HG02840 (cell line): ENCODE measurements at regions not wholly inside any gene's neighbourhood (a gene's known extent, or its start where the extent isn't known, plus 50 kb on each side); places are given as distances from the start of the nearest gene placed in this dataset.
"Not testable (repeated sequence)": the region's sequence is repeated elsewhere in the genome, so short reads cannot be mapped to it uniquely, and the experiment has no call there.

ENCODE experiments used
- ATAC-seq: cut with Tn5 transposase; IDR thresholded peaks from one replicate; pipeline ENCODE4 v1.9.1; 2021; ENCODE audit warnings: mild to moderate bottlenecking, moderate library complexity, moderate number of reproducible peaks; ENCODE audit not compliant: unreplicated experiment, low FRiP score

DNA sequence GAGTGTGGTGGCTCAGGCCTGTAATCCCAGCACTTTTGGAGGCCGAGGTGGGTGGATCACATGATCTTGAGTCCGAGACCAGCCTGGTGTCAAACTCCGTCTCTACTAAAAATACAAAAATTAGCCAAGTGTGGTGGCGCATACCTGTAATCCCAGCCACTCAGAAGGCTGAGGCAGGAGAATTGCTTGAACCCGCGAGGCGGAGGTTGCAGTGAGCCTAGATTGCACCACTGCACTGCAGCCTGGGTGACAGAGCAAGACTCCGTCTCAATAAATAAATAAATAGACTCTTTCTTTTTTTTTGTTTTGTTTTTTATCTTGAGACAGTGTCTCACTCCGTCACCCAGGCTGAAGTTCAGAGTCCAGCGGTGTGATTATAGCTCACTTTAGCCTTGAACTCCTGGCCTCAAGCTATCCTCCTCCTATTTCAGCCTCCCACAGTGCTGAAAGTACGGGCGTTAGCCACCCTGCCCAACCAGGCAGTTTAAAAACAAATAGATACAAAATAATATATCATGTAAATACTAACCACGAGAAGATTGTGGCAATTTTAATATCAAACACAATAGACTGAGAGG is 1158.0 kb upstream of the TMEFF2 start:
- ATAC-seq = not testable (repeated sequence)

DNA sequence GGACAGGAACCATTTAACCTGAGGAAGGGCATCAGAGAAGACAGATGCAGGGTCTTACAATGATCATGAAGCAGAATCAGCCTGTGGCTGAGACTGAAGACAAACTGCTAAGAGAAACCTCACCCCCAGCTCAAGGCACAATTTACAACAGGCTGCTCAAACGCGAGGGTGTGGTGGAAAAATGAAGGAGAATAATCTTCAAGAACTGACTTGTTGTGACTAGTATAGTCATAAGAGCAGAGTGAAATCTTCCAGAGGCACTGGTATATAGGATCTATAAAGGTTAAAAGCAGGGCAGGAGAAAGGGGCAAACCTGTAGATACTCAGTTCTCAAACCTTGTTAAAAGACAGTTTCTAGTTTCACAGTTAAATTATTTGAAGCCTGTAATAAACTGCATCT is 1155.8 kb upstream of the TMEFF2 start:
- no peak for ATAC-seq

DNA sequence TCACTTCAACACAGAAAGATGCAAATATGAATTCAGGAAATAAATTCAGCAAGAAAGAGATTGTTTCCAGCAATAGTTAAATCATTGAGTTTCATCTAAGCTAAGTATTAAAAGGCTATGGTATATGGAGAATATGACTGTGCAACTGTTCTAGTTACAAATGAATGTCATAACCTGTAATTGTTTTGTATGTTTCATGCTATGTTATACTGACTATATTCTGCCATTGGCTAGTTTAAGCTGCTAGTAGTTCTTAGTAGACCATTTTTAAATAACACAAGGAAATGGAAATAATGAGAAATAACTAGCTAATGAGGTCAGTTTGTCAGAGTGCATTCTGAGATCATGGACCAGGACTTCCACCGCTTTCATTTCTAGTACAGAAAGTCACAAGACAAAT is 1154.9 kb upstream of the TMEFF2 start:
- ATAC-seq = no peak

DNA sequence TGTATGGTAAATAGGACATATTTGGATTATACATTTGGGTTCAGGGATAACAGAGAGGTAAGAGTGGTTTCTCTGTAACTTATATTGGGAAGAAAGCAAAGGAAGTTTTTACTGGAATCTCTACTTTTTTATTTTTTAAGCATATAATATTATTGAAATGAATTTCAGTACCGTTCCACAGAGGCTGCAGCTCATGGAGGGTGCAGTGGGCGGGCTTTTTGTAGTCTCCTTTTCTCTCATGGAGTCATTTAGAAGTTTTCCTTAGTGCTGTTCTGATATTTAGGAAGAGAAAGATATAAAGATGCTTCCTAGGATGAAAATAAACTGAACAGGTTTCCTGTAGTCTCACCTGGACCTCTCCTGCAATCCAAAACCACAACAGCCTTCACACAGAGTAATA is 1153.3 kb upstream of the TMEFF2 start:
- no peak for ATAC-seq

DNA sequence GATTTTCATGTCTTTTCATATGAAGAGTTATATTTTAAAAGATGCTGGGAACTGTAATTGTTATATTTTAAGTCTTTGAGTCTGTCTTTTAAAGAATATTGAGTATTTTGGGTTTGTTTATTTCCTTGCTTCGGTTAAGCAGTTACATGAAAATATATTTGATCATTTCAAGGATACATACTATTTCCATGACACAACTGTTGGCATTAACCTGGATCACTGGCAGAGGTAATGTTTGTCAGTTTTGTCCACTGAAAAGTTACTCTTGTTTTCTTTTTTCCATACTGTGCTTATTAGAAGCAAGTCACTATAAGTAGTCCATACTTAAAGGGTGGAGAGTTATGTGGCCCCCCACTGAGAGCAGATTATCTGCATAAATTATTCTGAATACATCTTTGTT is 1142.0 kb upstream of the TMEFF2 start:
- ATAC-seq = no peak

DNA sequence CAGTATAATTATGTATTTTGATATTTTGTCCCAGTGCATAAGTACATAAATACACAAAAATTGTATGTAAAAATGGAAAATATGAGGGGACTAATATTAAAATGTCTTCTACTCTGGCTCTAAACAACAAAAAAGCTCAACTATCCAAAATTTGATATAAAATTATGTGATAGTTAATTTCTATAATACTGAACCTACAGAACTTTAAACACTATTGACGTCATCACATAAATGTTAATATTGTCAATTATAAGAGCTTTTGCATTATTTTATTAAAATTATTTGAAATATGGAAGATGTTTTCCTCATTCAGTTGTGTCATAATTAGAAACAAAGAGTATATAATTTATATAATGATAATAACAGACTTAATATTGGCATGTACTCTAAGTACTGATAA is 1139.7 kb upstream of the TMEFF2 start:
- no peak for ATAC-seq

DNA sequence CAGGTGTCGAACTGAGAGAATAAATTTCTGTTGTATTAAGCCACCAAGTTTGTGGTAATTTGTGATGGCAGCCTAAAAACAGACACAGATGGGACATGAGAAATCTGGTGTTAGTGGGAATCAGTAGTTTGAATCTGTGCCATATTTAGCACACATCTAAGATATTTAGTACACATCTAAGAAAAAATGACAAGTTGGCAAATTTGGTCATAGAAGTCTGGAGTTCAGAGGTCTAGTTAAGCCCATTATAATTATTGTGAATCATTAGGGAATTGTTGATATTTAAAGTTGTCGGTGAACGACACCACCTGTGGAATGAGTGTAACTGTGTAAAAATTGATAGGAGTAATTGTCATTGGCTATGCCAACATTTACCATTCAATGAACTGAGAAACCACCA is 1138.8 kb upstream of the TMEFF2 start:
- ATAC-seq = no peak

- ATAC-seq = no peak
Measured at GRCh38 chr2:193332941-193333340, 1138.2 kb upstream of the TMEFF2 start.

- ATAC-seq = no peak
Measured at GRCh38 chr2:193331676-193332075, 1136.9 kb upstream of the TMEFF2 start.

- ATAC-seq = no peak
Measured at GRCh38 chr2:193326296-193326695, 1131.6 kb upstream of the TMEFF2 start.

GRCh38 chr2:193315428-193316091 is 1120.8 kb upstream of the TMEFF2 start:
- no peak for ATAC-seq

- no peak for ATAC-seq
Measured at GRCh38 chr2:193303464-193303863, 1108.7 kb upstream of the TMEFF2 start.

DNA sequence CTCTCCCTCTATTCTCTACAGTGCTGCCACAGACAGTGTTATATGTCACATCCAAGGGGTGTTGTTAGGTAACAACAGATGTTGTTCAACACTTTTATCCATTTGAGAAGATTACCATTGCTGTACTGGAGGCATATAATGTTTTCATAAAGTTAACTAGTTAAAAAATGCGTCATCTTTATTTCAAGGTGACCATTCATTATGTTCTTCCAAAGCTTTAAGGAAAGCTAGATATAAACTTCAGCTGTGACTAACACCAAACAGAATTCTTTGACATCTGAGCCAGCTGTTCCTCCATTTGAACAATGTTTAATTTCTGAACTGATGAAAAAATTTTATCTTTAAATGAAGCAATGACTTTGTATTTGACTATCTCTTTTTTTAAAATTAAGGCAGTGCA is 1099.6 kb upstream of the TMEFF2 start:
- ATAC-seq = no peak

DNA sequence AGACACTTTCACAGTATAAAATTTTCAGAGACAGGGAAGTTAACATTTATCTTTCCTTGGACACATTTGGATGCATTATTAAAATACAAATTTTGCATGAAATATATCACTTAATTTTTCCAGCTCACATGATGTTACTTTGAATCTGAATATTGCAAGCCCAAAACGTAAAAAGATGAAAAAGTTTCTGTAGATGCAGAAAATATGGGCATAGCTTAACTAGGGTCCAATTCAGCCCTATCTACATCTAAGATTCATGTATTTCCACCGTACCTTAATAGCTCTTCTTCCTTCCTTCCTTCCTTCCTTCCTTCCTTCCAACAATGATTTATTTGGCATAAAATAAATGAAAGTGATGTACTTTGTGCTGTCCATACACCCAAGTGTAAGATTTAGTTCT is 1084.6 kb upstream of the TMEFF2 start:
- ATAC-seq = no peak

- ATAC-seq = no peak
Measured at GRCh38 chr2:193276988-193277387, 1082.3 kb upstream of the TMEFF2 start.

DNA sequence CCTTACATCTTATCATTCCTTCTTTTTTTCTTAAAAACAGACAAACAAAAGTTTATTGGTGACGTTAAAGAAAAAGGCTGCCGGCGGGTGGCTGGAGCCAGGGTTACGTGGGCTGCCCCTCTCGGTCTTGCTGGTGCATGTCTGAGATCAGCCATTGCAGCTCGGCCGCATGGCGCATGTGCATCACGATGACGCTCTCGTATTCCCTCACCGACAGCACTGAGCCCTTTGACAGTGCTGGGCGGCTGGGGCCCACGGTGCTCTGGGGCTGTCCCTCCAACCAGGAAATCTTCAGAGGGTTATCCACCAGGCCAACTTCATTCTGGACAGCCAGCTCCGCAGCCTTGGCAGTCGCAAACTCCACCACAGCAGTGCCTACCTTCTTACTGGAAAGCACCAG is 1081.8 kb upstream of the TMEFF2 start:
- no peak for ATAC-seq

- ATAC-seq = no peak
Measured at GRCh38 chr2:193276069-193276468, 1081.3 kb upstream of the TMEFF2 start.

DNA sequence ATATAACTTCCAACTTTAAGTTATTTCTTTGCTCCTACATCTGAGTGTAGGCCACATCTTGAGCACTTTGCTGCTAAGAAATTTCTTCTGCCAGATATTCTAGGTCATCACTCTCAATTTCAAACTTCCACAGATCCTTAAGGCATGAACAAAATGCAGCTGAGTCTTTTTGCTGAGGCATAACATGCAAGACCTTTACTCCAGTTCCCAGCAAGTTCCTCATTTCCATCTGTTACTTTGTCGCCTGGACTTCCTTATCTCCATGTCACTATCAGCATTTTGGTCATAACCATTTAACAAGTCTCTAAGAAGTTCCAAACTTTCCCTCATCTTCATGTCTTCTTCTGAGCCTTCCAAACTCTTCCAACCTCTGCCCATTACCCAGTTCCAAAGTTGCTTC is 1077.3 kb upstream of the TMEFF2 start:
- no peak for ATAC-seq

DNA sequence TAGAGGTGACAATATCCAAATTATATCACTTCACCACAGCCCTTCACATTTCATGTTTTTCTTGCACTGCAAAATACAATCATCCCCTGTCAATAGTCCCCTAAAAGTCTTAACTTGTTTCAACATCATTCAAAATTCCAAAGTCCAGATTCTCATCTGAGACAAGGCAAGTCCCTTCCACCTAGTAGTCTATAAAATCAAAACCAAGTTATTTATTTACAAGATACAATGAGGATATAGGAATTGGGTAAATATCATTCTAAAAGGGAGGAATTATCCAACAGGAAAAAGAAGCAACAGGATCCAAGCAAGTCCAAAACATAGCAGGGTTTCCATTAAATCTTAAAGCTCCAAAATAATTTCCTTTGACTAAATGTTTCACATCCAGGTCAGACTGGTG is 1076.1 kb upstream of the TMEFF2 start:
- no peak for ATAC-seq

- no peak for ATAC-seq
Measured at GRCh38 chr2:193267496-193268002, 1072.8 kb upstream of the TMEFF2 start.

GRCh38 chr2:193253014-193253530 is 1058.3 kb upstream of the TMEFF2 start:
- ATAC-seq = no peak

DNA sequence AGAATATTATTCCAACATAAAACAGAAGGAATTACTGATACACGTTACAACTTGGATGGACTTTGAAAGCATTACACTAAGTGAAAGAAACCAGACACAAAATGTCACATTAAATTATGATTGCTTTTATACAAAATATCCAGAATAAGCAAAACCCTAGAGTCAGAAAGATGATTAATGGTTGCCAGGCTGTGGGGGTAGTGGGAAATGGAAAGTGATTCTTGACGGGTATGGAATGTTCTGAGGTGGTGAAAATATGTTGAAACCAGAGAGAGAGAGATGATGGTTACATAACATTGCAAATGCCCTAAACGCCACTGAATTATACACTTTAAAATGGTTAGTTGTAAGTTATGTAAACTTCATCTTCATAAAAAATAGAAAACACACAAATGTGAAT is 1057.2 kb upstream of the TMEFF2 start:
- ATAC-seq = no peak
